ENCODE measurements at regions not wholly inside any gene's neighbourhood (a gene's known extent, or its start where the extent isn't known, plus 50 kb on each side); places are given as distances from the start of the nearest gene placed in this dataset.
"Not testable (repeated sequence)": the region's sequence is repeated elsewhere in the genome, so short reads cannot be mapped to it uniquely, and the experiment has no call there.

GRCh38 chr2:53610260-53610659, 157.3 kb upstream of the CHAC2 start:
- Histone ChIP-seq H3K27me3 (ENCODE audit: control insufficient read depth, insufficient read depth, low read length) (no peaks in the 10 kb centered on the region), H3K79me2 (no peaks in the 10 kb centered on the region), H3K27ac (no peak overlapping the region), H3K4me1 (no peaks in the 10 kb centered on the region), H3K9ac (no peak overlapping the region), H3K4me3 (ENCODE audit: low read depth, low read length) (no peak overlapping the region), H3K36me3 (ENCODE audit: control insufficient read depth, insufficient read depth, low read length) (no peaks in the 10 kb centered on the region), H2AFZ (no peak overlapping the region), H3K4me2 (ENCODE audit: low read length) (no peak overlapping the region), H3K9me3 (ENCODE audit: control insufficient read depth, low read length) (no peaks in the 10 kb centered on the region)
- no peak for TF ChIP-seq CTCF (IDR thresholded peaks at IDR 0.05)

- Histone ChIP-seq H3K4me1 (no peaks in the 10 kb centered on the region), H3K79me2 (no peaks in the 10 kb centered on the region), H3K4me3 (ENCODE audit: low read depth, low read length) (no peak overlapping the region), H3K27me3 (ENCODE audit: control insufficient read depth, insufficient read depth, low read length) (no peaks in the 10 kb centered on the region), H3K9me3 (ENCODE audit: control insufficient read depth, low read length) (no peaks in the 10 kb centered on the region), H2AFZ (no peak overlapping the region), H3K4me2 (ENCODE audit: low read length) (no peak overlapping the region), H3K9ac (no peak overlapping the region), H3K36me3 (ENCODE audit: control insufficient read depth, insufficient read depth, low read length) (no peaks in the 10 kb centered on the region), H3K27ac (no peak overlapping the region)
- TF ChIP-seq CTCF (IDR thresholded peaks at IDR 0.05): no peak
These were observed 158.1 kb upstream of the CHAC2 start for GRCh38 chr2:53609551-53609950.

GRCh38 chr2:53608293-53608692, 159.3 kb upstream of the CHAC2 start:
- Histone ChIP-seq H3K27me3 (ENCODE audit: control insufficient read depth, insufficient read depth, low read length) (no peaks in the 10 kb centered on the region), H3K36me3 (ENCODE audit: control insufficient read depth, insufficient read depth, low read length) (no peaks in the 10 kb centered on the region), H3K4me2 (ENCODE audit: low read length) (no peak overlapping the region), H3K4me3 (ENCODE audit: low read depth, low read length) (no peak overlapping the region), H2AFZ (no peak overlapping the region), H3K4me1 (no peaks in the 10 kb centered on the region), H3K9ac (no peak overlapping the region), H3K9me3 (ENCODE audit: control insufficient read depth, low read length) (no peaks in the 10 kb centered on the region), H3K79me2 (no peaks in the 10 kb centered on the region), H3K27ac (no peak overlapping the region)
- TF ChIP-seq CTCF (IDR thresholded peaks at IDR 0.05): no peak

- Histone ChIP-seq H3K9ac (no peak overlapping the region), H3K27me3 (ENCODE audit: control insufficient read depth, insufficient read depth, low read length) (no peaks in the 10 kb centered on the region), H3K4me3 (ENCODE audit: low read depth, low read length) (no peak overlapping the region), H3K9me3 (ENCODE audit: control insufficient read depth, low read length) (no peaks in the 10 kb centered on the region), H3K4me2 (ENCODE audit: low read length) (no peak overlapping the region), H2AFZ (no peak overlapping the region), H3K27ac (no peak overlapping the region), H3K4me1 (no peaks in the 10 kb centered on the region), H3K36me3 (ENCODE audit: control insufficient read depth, insufficient read depth, low read length) (no peaks in the 10 kb centered on the region), H3K79me2 (no peaks in the 10 kb centered on the region)
- TF ChIP-seq CTCF (IDR thresholded peaks at IDR 0.05): no peak
These were observed 166.8 kb upstream of the CHAC2 start for GRCh38 chr2:53600815-53601214.

GRCh38 chr2:53586733-53587612, 180.6 kb upstream of the CHAC2 start:
- not testable (repeated sequence) for H3K79me2 ChIP-seq; H3K9ac ChIP-seq; H3K4me2 ChIP-seq (ENCODE audit: low read length); H3K9me3 ChIP-seq (ENCODE audit: control insufficient read depth, low read length); H3K27me3 ChIP-seq (ENCODE audit: control insufficient read depth, insufficient read depth, low read length); H2AFZ ChIP-seq; H3K27ac ChIP-seq; H3K4me3 ChIP-seq (ENCODE audit: low read depth, low read length); H3K4me1 ChIP-seq; H3K36me3 ChIP-seq (ENCODE audit: control insufficient read depth, insufficient read depth, low read length)

All from parathyroid adenoma (tissue), 2 donors.